Esophagus muscularis mucosa (tissue), 4 donors: ENCODE measurements at regions not wholly inside any gene's neighbourhood (a gene's known extent, or its start where the extent isn't known, plus 50 kb on each side); places are given as distances from the start of the nearest gene placed in this dataset.

Experiments used
- DNase-seq: peaks from one replicate; pipeline ENCODE4 v3.0.0-alpha.2; 2017; ENCODE audit errors: extremely low spot score
- H3K27ac ChIP-seq, 4 donors: fragments of 200-600 bp; sonication (generic); replicated peaks in 1 of 4; 1 replicate in 3 of 4; 2 replicates in 1 of 4; pipeline ENCODE4 v1.5.1; 2016 to 2019; ENCODE audit warnings: mild to moderate bottlenecking in 1 of 4
- H3K27me3 ChIP-seq, 4 donors: fragments of 200-600 bp; sonication (generic); one replicate each; pipeline versions ENCODE4 v1.5.1 to v1.6.0; 2016 to 2019
- H3K36me3 ChIP-seq, 4 donors: fragments of 200-600 bp; sonication (generic); one replicate each; pipeline ENCODE4 v1.5.1; 2016 to 2019
- H3K4me1 ChIP-seq, 4 donors: fragments of 200-600 bp; sonication (generic); one replicate each; pipeline ENCODE4 v1.5.1; 2016 to 2019
- H3K4me3 ChIP-seq, 4 donors: fragments of 200-600 bp; sonication (generic); 1 replicate in 2 of 4; 2 replicates in 2 of 4; pipeline ENCODE4 v1.5.1; 2016 to 2019; ENCODE audit warnings: mild to moderate bottlenecking in 4 of 4, moderate library complexity in 1 of 4
- H3K9me3 ChIP-seq, 4 donors: fragments of 200-600 bp; sonication (generic); 1 replicate in 3 of 4; 2 replicates in 1 of 4; pipeline ENCODE4 v1.5.1; 2016 to 2019
- CTCF ChIP-seq, 3 experiments: fragments of 200-600 bp in 2 of 3; fragments of 450-650 bp in 1 of 3; sonication (generic) in 2 of 3; IDR thresholded peaks; one replicate each; pipeline ENCODE4 v1.5.1; 2017 to 2019; ENCODE audit warnings: antibody characterized with exemption in 3 of 3, mild to moderate bottlenecking in 2 of 3, moderate library complexity in 1 of 3
- EP300 ChIP-seq: sonication (generic); formaldehyde crosslinking; IDR thresholded peaks from one replicate; pipeline ENCODE4 v1.6.1; 2017; ENCODE audit warnings: antibody characterized with exemption
- POLR2A ChIP-seq: fragments of 450-650 bp; IDR thresholded peaks from one replicate; pipeline ENCODE4 v1.6.1; 2017; ENCODE audit warnings: antibody characterized with exemption, moderate library complexity, mild to moderate bottlenecking, low read depth
- POLR2AphosphoS5 ChIP-seq, 2 donors: sonication (generic); formaldehyde crosslinking; IDR thresholded peaks; one replicate each; pipeline ENCODE4 v1.6.1; 2017; ENCODE audit warnings: antibody characterized with exemption in 2 of 2
- WGBS: methylation state at CpG from one replicate; pipeline ENCODE4 v1.1.5; 2018; 5-methylcytosine and 5-hydroxymethylcytosine counted together
- intact Hi-C: fragments of 100-400 bp; cut with DNase I; formaldehyde crosslinking; loops from one replicate; pipeline ENCODE4 v1.15.1; 2023

DNA sequence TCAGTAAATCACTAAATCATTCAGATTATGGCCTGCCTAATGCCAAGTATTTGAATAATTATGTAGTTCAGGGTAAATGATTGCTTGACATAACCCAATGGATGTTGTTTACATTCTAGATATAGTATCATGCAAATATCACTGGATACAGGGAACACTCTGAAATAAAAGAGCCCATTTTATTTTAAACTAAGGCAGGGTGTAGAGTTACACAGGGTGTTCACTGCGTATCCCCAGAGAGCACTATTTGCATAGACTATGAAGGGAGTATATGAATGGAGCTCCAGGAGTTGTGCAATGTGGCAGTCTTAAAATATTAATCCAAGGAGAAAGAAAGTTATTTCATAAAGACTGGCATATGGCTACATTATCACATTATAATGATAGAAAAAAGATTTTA lies 701.1 kb upstream of the KLHL29 start:
- intact Hi-C loops = no loop called here
- H3K36me3 ChIP-seq = no peaks in the 10 kb centered on the region
- no peak overlapping the region for H3K4me3 ChIP-seq
- H3K27me3 ChIP-seq = no peaks in the 10 kb centered on the region
- no peak for TF ChIP-seq EP300
- no peaks in the 10 kb centered on the region for H3K9me3 ChIP-seq
- 75% methylated on average over 1 of the region's 1 CpG for WGBS
- H3K27ac ChIP-seq = no peak overlapping the region
- DNase-seq = no peak
- H3K4me1 ChIP-seq = no peaks in the 10 kb centered on the region

GRCh38 chr2:22690096-22690495 lies 694.9 kb upstream of the KLHL29 start:
- H3K4me1 ChIP-seq = no peaks in the 10 kb centered on the region
- no peaks in the 10 kb centered on the region for H3K9me3 ChIP-seq
- intact Hi-C loops = no loop called here
- no peaks in the 10 kb centered on the region for H3K27me3 ChIP-seq
- no peak overlapping the region for H3K27ac ChIP-seq
- TF ChIP-seq POLR2A (no peak), EP300 (no peak), CTCF (IDR thresholded peaks at IDR 0.05) (no peak), POLR2AphosphoS5 (IDR thresholded peaks at IDR 0.05) (no peak)
- no peaks in the 10 kb centered on the region for H3K36me3 ChIP-seq
- no peak for DNase-seq
- WGBS = 73% methylated on average over 1 of the region's 1 CpG
- no peak overlapping the region for H3K4me3 ChIP-seq

GRCh38 chr2:22691666-22692065 lies 693.3 kb upstream of the KLHL29 start:
- no peak for TF ChIP-seq EP300
- TF ChIP-seq CTCF (IDR thresholded peaks at IDR 0.05) = no peak
- no peak for TF ChIP-seq POLR2AphosphoS5 (IDR thresholded peaks at IDR 0.05)
- TF ChIP-seq POLR2A = no peak
- Histone ChIP-seq H3K36me3 (no peaks in the 10 kb centered on the region), H3K27ac (no peak overlapping the region), H3K9me3 (no peaks in the 10 kb centered on the region), H3K4me3 (no peak overlapping the region), H3K27me3 (no peaks in the 10 kb centered on the region), H3K4me1 (no peaks in the 10 kb centered on the region)
- WGBS = 88% methylated on average over 5 of the region's 5 CpGs
- DNase-seq = no peak
- intact Hi-C loops = no loop called here

DNA sequence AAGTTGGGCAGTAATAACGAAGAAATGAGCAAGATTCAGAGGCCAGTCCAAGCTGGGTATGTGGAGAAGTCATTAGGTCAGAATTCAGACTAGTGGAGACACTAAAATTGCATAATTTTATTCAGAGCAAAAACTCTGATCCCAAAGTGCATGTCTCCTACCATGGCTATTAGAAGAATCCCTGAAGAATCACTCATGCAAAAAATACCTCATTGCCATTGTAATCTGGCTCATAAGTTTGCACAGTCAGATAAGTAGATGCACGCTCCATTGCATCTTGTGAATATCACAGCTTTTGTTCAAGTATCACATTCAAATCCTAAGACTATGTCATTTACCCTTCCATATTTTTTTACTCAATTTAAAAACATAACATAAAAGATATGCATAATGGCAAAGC lies 692.2 kb upstream of the KLHL29 start:
- Histone ChIP-seq H3K4me3 (no peak overlapping the region), H3K9me3 (no peaks in the 10 kb centered on the region), H3K27me3 (no peaks in the 10 kb centered on the region), H3K4me1 (no peaks in the 10 kb centered on the region), H3K36me3 (no peaks in the 10 kb centered on the region), H3K27ac (no peak overlapping the region)
- intact Hi-C loops = no loop called here
- WGBS = 88% methylated on average over 2 of the region's 2 CpGs
- DNase-seq = no peak
- TF ChIP-seq POLR2A = no peak

DNA sequence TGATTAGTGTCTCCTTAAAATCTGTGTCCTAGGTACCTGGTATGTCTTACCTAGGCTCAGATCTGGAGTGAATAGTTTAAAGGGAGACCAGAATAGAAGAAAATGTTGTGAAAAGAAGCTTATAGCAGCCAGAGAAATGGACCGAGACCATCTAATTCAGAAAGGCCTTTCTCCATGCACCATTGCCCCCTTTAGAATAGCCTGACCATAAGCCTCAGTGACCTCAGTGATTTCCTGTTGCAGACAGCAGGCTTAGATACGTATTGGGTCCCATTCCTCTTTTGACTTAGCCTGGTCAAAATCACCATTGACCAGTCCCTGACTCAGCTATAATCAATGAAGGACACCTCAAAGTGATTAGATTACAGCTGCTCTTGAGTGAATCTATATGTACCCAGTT lies 690.7 kb upstream of the KLHL29 start:
- Histone ChIP-seq H3K4me1 (no peaks in the 10 kb centered on the region), H3K4me3 (no peak overlapping the region), H3K27ac (no peak overlapping the region), H3K9me3 (no peaks in the 10 kb centered on the region), H3K27me3 (no peaks in the 10 kb centered on the region), H3K36me3 (no peaks in the 10 kb centered on the region)
- TF ChIP-seq EP300 (no peak), CTCF (IDR thresholded peaks at IDR 0.05) (no peak)
- intact Hi-C loops = no loop called here
- WGBS = 87% methylated on average over 2 of the region's 2 CpGs
- DNase-seq = no peak

GRCh38 chr2:22694856-22695255 lies 690.1 kb upstream of the KLHL29 start:
- Histone ChIP-seq H3K27me3 (no peaks in the 10 kb centered on the region), H3K27ac (no peak overlapping the region), H3K4me1 (no peaks in the 10 kb centered on the region), H3K4me3 (no peak overlapping the region), H3K36me3 (no peaks in the 10 kb centered on the region), H3K9me3 (no peaks in the 10 kb centered on the region)
- WGBS = 82% methylated on average over 1 of the region's 1 CpG
- TF ChIP-seq POLR2A (no peak), EP300 (no peak)
- no peak for DNase-seq
- intact Hi-C loops = no loop called here
